ENCODE measurements at regions not wholly inside any gene's neighbourhood (a gene's known extent, or its start where the extent isn't known, plus 50 kb on each side); places are given as distances from the start of the nearest gene placed in this dataset.

DNA sequence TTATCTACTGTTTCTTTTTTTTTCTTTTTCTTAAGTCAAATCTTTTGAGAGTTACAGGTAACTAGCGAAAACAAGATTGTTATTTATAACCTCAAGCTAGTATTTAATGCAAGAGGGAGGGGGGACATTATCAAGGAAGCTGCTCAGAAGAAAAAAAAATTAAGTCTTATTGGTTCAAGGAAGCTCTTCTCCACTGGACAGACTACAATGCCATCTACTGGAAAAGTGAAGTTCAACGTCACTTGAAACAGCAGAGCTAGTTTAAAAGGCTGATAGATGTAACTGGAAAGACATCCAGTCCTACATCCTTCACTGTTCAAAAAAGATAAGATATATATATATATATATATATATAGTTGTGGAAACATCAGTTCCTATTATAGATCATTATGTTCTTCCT lies 418.0 kb upstream of the PSMD7 start:
- no peak for DNase-seq

DNA sequence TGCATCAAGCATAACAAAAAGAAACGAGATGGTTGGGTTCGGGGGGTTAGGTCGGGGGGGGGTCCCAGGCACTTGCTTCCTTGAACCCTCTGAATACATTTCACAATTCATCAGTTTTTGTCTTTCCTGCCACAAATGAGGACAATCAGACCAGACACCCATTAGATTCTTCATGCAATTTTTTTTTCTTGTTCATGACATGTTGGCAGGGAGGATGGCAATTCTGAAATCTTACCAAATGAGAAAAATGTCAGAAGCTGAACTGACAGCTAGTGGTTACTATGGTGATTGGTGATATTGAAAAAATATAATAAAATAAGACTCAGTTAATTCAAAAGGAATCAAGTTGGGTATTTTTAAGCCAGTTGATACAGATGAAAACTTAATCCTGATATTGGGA lies 419.5 kb upstream of the PSMD7 start:
- no peak for DNase-seq

DNA sequence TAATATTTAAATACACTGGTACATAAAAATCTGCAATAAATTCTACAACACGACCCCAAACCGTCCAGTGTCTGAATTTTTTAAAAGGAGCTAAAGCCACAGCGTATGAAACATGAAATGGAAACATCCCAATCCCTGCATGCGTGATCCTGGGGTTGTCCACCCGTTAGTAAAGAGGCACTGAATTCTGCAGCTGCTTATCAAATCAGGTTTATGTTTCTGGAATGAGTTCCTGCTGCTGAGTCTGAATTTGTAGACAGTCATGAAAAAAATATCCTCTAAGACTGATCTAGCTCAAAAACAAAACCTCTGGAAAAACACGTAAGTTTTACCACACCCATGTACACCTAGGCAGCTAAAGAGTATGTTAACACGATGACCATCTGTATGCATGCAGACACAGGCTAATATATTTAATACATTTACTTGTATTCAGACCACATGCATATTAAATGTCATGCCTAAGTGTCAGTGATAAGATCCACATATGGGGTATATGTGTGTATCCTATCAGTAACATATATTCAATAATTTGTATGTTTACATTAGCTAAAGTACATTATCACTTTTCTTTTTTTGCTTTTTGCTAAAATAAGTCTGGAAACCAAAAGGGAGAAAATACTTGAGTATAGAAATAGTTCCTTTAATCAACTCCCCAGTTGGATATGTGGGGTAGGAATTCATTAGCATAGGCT lies 420.5 kb upstream of the PSMD7 start:
- DNase-seq = no peak

DNA sequence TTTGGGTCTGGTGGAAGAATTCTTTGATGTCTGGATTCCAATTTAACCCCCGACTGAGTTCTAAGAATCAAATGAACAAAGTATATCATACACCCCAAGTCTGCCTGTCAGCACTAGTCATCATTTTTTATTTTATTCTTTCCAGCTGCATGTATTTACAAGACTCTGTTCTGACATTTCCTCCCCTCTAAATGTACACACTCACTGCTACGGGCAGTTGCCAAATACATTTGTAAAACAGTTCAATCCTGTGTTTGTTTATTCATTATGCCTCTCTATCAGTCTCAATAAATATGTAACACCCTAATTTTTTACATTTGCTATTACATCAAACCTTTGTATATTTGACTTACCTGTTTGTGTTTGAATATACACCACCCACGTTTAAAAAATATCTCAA lies 422.3 kb upstream of the PSMD7 start:
- DNase-seq = no peak

DNA sequence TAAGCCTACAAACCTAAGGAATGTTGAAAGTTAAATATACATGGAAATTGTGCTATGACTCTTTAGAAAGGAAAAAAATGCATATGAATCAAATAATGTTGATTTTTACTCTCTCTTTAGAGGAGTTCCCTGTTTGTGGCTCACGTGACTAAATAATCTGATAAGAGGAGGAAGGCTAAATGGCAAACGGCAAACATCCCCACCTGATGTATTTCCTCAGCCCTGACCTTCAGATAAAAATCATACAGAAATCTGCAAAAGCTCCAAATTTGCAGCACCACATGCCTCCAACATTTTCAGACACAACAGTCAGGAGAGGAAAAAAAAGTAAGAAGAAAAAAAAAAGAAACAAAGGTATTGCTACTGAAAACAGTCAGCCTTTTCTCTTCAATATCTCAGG lies 423.0 kb upstream of the PSMD7 start:
- no peak for DNase-seq

DNA sequence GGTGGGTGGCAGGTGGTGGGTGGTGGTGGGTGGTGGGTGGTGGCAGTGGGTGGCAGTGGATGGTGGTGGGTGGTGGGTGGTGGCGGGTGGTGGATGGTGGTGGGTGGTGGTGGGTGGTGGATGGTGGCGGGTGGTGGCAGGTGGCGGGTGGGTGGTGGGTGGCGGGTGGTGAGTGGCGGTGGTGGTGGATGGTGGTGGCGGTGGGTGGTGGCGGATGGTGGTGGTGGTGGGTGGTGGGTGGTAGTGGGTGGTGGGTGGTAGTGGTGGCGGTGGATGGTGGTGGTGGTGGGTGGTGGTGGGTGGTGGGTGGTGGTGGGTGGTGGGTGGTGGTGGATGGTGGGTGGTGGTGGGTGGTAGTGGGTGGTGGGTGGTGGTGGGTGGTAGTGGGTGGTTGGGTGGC lies 423.8 kb upstream of the PSMD7 start:
- no peak for DNase-seq

DNA sequence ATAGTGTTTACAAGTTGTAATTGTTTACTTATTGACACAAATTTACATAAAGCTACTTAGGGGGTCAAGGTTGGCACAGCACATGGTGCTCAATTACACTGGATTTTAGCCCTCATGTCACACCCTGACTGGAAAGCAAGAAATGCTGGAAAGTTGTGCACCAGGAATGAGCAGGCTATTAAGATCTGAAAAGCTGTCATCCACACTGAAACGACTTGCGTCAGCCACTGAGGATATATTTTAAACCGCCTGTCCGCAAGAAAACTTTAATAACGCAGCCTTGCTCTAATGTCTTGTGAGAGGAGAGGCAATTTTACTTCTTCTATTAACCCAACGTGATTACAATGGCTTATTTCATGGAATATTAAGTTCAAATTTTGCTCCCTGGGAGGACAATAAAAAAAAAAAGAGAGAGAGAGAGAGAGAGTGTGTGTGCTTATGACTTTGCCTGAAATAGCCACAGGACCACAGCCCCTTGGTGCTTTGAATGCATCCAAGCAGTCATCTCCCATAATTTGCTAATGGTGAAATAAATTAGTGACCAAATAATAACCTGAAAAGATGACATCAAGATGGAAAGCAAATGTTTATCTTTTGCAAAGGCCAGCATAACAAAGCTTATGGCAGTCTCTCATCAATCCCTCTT lies 425.4 kb upstream of the PSMD7 start:
- DNase-seq = no peak

DNA sequence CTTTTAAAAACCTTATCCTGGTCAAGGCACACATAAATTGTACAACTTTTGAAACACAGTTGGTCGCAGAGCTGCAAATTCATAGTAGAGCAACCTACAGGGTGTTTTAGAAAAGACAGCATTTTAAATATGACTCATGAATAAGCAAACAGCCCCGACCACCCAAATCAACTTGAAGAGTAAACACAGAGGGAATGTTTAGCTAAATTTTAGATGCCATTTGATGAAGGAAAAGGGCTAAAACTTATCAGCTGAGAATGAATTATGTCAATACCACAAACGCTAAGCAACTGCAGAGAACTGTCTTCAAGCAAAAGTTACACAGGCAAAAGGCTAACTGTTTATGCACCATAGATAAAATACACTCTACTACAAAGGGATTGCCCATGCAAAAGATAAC lies 427.5 kb upstream of the PSMD7 start:
- no peak for DNase-seq

DNA sequence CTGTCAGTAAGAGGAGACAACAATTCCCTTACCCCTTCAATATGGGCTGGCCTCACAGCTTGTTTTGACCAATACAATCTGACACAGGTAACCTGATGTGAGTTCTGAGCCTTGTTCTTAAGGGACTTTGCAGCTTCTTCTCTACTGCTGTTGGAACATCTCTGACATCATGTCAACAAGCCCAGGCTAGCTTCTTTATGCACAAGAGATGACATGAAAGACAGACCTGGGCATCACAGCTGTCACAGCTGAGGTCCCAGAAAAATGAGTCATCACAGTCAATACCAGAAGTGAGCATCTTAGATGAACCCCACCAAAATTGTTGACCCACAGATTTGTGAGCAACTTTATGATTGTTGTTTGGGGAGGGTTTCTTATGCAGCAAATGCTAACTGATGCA lies 431.7 kb upstream of the PSMD7 start:
- DNase-seq = no peak

DNA sequence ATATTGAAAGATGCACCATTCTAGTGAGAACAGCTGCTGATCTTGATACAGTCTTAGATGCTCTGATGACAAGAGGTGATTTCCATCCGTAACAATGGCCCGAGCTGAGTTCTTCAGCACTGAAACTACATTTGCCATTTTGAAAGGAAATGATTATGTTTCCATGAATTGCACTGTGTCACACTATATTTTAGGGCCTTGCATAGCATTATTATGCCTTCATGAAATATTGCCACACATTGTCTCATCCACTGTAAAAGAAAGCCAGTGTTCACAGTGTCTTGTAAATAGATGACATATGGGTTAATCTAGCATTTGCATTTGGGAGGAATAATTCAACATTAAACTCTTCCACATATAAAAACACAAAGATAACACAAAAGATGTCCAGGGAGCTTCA lies 438.3 kb upstream of the PSMD7 start:
- no peak for DNase-seq

DNA sequence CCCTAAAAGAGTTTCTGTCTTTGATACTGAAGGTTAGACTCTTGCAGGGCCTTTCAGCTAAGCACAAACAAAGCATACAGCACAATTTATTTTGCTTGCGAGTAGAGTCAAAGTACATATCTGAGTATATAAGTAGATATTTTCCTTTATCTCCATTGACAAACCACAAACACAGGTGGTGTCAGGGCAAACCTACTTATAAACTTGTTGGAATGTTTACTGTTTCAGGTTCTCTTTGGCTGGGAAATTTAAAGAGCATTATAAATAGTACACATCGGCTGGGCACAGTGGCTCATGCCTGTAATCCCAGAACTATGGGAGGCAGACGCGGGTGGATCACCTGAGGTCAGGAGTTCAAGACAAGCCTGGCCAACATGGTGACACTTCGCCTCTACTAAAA lies 442.6 kb upstream of the PSMD7 start:
- no peak for DNase-seq

DNA sequence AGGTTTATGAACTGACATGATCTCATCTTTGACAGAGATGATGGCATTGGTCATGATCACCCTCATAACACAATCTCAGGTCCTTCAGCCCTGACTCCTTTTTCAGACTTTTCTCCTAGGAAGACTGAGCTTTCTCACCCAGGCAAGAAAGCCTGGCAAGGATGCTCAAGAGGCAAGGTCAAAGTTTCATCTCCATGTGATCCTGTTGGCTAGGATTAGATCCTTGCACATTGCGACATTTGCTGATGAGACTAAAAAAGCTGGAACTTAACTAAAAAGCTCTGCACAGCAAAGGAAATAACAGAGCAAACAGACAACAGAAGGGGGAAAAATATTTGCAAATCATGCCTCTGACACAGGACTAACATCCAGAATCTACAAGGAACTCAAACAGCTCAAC lies 444.1 kb upstream of the PSMD7 start:
- DNase-seq = no peak

DNA sequence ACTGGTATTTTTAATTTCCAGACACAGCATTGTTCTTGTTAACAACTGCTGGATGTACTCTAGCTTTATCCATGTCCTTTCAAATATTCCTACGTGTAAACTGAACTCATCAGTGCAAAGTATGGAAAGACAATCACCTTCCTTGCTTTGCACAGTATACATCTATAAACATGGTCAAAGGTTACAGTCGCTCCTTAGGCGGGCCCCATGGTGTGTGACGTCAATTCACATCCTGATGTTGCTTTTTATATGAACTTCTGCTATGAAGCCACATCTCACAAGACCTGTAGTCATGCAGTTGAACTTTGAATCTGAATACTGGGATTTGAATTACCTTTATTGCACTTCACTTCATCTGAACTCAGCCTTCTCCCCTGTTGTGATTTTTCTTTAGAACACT lies 447.6 kb upstream of the PSMD7 start:
- no peak for DNase-seq

DNA sequence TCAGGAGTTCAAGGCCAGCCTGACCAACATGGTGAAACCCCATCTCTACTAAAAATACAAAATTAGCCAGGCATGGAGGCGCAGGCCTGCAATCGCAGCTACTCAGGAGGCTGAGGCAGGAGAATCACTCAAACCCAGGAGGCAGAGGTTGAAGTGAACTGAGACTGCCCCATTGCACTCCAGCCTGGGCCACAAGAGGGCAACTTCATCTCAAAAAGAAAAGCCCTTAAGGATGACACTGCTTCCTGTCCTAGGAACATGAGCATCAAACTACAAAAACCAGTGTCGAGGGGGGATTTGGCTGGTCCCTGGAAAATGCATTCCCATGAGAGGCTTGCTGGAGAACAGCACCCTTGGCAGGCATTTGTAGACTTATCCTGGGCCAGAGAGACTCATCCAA lies 449.5 kb upstream of the PSMD7 start:
- DNase-seq = no peak

DNA sequence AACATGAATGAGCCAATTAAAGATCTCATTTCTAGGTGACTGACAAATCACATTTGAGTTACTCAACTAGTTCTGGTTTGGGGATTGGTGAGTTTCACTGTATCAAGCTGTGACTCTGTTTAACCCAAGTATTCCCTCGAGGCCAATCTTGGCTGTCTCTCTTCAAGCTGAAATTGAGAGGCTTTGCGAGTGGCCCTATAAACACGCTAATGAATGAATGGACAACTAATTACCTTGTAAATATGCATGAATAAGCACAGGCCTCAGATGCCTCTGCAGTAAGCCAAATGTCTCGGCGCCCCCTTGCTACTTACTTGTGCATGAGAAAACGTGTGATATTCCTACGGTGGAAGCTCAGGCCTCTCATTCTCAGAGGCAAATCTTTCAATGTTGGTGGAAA lies 450.3 kb upstream of the PSMD7 start:
- no peak for DNase-seq

DNA sequence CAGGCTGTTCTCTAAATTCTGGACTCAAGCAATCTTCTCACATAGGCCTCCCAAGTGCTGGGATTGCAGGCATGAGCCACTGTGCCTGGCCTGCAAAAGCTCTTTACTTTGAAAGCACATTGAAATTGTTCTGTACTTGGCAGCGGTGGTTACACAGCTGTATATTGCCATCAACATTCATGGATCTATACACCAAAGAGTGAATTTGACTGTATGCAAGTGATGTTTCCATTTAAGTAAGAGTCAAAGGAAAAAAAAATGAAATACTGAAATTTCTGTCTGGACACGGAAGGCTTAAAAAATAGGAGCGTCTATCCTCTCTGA lies 450.6 kb upstream of the PSMD7 start:
- DNase-seq = no peak

DNA sequence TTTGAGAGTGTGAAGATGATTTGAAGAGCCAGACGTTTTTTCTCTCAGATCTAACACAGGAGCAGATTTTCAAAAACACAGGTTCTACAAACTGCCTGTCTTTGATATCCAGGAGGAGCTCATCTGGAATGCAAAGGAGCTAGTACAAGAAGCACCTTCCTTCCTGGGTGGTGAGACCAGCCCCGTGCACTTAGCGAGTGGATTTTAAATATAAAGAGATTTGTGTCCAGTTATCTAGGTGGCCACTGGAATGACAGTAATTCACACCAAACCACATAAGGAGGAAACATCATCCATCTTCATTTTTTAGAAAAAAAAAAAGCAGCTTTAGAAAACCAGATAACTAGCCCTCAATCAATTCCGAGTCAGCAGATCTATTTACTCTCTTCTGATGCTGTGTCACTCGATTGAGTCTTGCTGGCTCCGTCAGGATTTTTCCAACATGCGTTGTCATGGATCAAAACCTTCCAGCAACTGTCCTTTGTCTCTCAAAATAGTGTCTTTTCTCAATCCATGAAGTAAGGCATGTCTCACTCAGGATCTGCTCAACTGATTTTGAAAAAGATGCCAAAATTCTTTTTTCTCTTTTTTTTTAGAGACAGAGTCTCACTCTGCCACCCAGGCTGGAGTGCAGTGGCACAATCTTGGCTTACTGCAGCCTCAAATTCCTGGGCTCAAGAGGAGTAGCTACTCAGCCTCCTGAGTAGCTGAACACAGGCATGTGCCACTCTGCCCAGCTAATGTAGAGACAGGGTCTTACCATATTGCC lies 451.2 kb upstream of the PSMD7 start:
- no peak for DNase-seq

DNA sequence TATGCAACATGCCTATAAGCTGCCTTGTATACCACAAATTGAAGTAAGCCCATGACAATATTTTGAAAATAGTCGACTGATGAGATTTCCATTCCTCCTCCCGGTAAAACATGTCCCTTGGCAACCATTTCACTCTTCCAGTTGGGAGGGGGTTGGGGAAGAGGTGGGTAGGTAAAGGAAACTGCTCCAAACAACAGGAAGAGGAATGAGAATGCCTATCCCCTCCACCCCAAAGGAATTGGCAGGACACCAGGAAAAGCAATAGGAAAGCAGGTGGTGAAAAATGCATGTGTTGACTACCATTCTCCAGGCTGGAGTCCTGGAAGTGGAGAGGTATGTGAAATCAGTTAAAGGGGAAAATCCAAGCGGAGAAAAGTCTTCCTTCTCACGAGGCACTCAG lies 455.9 kb upstream of the PSMD7 start:
- no peak for DNase-seq

DNA sequence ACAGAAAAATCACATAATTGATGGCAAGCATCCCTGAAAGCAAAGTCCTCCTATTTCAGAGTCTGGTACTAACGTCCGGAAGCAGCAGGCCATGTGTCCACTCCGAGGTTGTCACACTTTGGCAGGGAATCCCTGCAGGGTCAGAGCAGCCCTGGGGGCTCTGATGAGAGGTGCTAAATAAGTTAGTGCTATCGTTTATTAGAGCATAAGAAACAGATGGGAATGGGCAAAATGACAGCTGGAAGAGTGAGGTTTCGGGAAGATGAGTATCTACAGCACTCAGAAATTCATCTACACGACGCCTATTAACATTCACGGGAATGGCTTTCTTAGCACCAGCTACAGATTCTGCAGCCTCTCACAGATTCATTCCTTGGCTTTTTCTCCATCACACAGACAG lies 465.4 kb upstream of the PSMD7 start:
- no peak for DNase-seq

DNA sequence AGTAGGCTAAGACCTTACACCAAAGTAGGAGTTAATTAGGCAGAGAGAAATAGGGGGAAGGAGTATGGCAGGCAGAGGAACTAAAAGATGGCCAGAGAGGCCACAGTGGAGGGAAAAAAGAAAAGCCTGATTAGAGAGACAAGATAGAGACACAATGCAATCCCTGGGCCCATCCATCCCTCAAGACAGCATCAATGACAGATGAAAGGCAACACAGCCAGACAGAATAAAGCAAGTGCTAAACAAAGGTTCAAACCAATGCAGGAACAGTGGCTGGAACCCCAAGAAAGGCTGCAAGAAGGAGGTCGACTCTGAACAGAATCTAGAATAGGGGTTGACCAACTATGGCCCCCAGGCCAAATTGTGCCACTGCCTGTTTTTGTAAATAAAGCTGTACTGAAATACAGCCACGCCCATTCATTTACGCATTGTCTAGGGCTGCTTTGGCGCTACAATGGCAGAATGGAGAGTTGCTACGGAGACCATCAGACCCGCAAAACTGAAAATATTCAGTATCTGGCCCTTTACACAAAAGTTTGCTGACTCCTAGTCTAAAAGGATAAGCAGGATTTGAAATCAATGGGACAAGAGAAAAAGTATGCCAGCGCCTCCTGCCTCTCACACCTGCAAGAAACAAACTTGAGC lies 473.3 kb upstream of the PSMD7 start:
- no peak for DNase-seq

DNA sequence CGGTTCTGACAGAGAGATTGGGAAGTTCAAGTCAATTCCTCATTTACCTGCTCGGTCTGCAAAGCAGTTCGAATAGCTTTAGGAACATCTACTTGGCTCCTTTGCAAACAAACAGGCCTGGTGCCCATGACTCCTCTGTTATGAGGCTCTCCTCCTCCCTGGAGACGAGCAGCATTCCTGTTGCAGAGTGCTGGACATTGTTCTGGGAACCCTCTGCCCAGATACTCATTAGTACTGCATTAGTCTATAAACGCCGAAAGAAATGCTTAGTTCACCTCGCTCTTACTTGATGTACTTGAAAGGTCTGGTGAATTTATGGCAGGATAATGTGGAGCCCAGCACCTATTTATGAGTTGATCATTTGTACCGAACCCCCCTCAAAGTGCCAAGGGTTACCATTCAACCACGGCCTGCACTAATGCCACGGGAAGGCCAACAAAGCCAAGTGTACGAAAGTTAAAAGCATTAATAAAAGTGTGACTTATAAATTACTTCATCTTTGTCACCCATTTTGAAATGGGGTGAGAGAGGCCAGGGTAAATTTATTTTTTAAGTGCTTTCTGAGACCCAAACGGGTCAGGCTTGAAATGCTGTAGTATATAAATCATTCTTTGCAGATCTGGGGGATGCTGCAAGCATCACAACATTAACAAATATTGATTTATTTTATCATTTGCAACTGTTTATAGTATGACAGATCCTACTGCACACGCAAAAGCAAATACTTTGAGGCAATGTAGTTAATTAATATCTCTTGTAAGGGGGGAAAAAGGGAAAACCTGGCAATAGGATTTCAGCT lies 478.9 kb upstream of the PSMD7 start:
- DNase-seq = no peak

DNA sequence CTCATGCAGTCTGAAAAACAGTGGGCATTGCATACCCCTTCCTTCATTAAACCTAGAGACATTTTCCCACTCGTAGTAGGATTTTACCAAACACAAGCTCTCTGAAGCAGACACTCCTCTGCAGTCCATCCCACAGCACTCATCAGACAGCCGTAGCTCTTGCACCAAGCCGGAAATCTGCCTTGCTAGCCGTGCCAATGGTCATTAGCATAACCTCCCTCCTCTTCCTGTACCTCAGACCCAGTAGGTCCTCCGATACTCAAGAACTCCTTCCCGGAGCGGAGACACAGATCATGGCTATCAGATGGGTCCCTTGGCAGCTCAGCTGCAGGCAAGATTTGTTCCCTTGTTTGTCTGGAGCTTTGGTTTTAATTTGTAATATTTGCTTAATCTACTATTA lies 483.1 kb upstream of the PSMD7 start:
- no peak for DNase-seq

DNA sequence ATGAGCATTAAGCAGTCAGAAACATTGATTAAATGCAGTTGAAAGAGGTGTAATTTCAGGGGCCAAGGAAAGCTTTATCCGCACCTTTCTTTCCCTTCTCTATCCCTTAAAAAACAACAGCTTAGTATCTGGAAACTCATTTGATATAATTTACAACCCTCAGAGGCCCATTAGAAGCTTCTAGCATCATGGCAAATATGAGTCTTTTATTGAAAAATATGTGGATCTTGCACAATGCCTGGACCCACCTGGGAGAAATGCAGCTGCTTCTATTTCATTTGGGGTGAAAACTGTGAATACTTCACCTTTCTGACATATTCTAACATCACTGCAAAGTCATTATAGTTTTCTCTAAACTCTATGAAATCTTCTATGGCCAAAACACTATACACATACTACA lies 492.2 kb upstream of the PSMD7 start:
- DNase-seq = no peak

Measured in activated CD4-positive, alpha-beta T cell treated with anti-CD3 and anti-CD28 coated beads, Interleukin-2, amount 50 U/mL, for 4 hours (primary cell).